ENCODE measurements at regions not wholly inside any gene's neighbourhood (a gene's known extent, or its start where the extent isn't known, plus 50 kb on each side); places are given as distances from the start of the nearest gene placed in this dataset.

DNA sequence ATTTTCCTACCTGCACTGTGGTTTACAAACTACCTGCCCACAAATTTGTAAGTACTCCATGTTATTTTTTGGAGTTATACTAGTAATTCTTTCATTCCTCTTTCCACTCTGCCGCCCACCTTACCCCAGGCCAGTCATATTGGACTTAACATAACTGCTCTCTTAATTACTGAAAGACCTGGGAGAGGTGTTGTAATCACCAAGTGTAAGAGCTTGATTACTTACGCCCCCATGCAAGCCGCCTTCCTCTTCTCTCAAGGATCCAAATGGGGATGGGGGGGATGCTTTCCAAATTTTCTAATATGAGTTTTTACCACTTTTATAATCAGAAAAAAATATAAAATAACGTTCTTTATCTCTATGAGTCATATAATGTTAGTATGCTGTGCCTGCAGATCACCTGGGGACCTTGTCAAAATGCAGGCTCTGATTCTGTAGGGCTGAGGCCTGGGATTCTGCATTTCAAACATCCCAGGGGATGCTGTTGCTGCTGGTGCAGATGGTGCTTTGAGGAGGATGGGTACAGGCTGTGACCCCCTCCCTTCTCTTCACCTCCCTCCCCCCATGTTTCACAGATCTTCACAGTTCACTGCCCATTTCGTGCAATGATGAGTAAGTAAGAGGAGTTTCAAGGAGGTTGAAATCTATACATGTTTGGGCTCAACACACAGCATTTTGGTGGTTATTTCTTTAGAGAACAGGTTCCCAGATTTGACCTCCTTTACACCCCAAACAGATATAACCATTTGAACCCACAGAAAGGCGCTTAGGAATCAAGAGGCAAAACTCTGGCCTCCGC is 87.3 kb downstream of the SEC61B start:
- Histone ChIP-seq H3K27ac (no peak overlapping the region), H3K27me3 (no peaks in the 10 kb centered on the region), H3K4me1 (no peaks in the 10 kb centered on the region), H3K4me3 (no peak overlapping the region), H3K9me3 (no peaks in the 10 kb centered on the region), H3K36me3 (no peaks in the 10 kb centered on the region)
- intact Hi-C loops (cut with DNase I; ENCODE audit: low total_unique reads) = no loop called here
- TF ChIP-seq, protein P1, sequence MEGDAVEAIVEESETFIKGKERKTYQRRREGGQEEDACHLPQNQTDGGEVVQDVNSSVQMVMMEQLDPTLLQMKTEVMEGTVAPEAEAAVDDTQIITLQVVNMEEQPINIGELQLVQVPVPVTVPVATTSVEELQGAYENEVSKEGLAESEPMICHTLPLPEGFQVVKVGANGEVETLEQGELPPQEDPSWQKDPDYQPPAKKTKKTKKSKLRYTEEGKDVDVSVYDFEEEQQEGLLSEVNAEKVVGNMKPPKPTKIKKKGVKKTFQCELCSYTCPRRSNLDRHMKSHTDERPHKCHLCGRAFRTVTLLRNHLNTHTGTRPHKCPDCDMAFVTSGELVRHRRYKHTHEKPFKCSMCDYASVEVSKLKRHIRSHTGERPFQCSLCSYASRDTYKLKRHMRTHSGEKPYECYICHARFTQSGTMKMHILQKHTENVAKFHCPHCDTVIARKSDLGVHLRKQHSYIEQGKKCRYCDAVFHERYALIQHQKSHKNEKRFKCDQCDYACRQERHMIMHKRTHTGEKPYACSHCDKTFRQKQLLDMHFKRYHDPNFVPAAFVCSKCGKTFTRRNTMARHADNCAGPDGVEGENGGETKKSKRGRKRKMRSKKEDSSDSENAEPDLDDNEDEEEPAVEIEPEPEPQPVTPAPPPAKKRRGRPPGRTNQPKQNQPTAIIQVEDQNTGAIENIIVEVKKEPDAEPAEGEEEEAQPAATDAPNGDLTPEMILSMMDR (IDR thresholded peaks at IDR 0.05) = no peak
- no peak for TF ChIP-seq POLR2A (IDR thresholded peaks at IDR 0.05)
- DNase-seq = no peak

DNA sequence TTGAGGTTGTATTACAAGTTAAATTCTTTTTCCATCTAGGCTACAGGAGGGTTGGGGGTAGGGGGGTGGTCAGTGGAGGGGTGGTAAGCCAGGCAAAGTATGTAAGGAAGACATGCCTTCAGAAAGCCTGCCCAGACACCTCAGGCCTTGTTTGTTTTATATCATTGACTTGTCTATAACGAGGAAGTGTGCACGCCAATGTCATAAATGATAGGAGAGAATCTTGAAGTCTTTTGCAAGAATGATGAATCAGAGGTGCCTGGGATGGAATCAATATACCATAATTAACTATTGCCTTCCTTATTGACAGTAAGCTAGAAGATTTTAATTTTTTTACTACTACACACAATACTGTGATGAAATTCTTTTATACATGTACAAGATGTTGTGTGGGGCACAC is 90.7 kb downstream of the SEC61B start:
- Histone ChIP-seq H3K27ac (no peak overlapping the region), H3K4me3 (no peak overlapping the region), H3K36me3 (no peaks in the 10 kb centered on the region), H3K9me3 (no peaks in the 10 kb centered on the region), H3K4me1 (no peaks in the 10 kb centered on the region), H3K27me3 (no peaks in the 10 kb centered on the region)
- TF ChIP-seq, protein P1 (IDR thresholded peaks at IDR 0.05) = no peak
- TF ChIP-seq POLR2A (IDR thresholded peaks at IDR 0.05) = no peak
- no peak for DNase-seq
- intact Hi-C loops (cut with DNase I; ENCODE audit: low total_unique reads) = no loop called here

DNA sequence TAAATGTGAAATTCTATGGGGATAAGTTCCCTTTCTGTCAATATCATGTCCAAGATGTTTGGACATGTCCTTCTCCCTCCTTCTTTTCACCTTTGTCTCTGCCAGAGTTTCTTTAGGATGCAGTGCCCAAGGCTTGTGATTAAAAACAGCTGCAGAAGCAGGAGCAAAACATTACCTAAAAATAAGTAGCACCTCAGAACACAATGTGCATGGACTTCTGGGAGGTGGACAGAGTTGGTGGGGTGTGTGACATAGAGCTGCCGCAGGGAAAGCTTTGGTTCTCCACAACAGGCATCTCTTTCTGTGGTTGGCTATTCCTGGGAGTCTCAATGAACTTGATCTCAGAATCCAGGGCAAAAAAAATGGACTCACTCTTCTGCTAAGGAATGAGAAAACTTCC is 97.0 kb downstream of the SEC61B start:
- no peak for TF ChIP-seq POLR2A (IDR thresholded peaks at IDR 0.05)
- TF ChIP-seq, protein P1 (IDR thresholded peaks at IDR 0.05) = no peak

DNA sequence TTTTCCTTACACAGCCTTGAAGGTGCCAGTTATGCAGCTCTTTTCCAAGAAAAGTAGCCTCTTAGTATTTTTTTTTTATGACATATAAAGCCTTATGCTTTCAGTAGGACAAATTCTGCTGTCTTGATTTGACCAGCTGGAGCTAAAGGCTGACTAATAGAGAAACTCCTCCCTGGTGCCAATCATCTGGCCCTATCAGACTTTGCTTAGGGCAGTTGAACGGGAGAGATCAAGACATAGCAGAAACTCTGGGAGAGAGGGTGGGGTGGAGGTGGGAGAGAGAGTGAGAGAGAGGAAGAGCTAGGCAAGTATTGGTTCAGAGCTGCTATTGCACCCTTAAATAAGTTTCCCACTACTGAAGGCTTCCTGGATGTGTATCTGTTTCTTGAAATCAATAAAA is 100.2 kb downstream of the SEC61B start:
- H3K4me3 ChIP-seq = no peak overlapping the region
- no peak overlapping the region for H3K27ac ChIP-seq
- no peaks in the 10 kb centered on the region for H3K9me3 ChIP-seq
- no peaks in the 10 kb centered on the region for H3K36me3 ChIP-seq
- intact Hi-C loops (cut with DNase I; ENCODE audit: low total_unique reads) = no loop called here
- H3K4me1 ChIP-seq = no peaks in the 10 kb centered on the region
- DNase-seq = no peak
- TF ChIP-seq, protein P1 (IDR thresholded peaks at IDR 0.05) = no peak
- no peak for TF ChIP-seq POLR2A (IDR thresholded peaks at IDR 0.05)
- no peaks in the 10 kb centered on the region for H3K27me3 ChIP-seq

More for the DNA sequence above, 97.0 kb downstream of the SEC61B start:
- Histone ChIP-seq H3K4me1 (no peaks in the 10 kb centered on the region), H3K9me3 (no peaks in the 10 kb centered on the region), H3K4me3 (no peak overlapping the region), H3K27ac (no peak overlapping the region), H3K27me3 (no peaks in the 10 kb centered on the region), H3K36me3 (no peaks in the 10 kb centered on the region)
- no peak for DNase-seq
- intact Hi-C loops (cut with DNase I; ENCODE audit: low total_unique reads) = no loop called here

DNA sequence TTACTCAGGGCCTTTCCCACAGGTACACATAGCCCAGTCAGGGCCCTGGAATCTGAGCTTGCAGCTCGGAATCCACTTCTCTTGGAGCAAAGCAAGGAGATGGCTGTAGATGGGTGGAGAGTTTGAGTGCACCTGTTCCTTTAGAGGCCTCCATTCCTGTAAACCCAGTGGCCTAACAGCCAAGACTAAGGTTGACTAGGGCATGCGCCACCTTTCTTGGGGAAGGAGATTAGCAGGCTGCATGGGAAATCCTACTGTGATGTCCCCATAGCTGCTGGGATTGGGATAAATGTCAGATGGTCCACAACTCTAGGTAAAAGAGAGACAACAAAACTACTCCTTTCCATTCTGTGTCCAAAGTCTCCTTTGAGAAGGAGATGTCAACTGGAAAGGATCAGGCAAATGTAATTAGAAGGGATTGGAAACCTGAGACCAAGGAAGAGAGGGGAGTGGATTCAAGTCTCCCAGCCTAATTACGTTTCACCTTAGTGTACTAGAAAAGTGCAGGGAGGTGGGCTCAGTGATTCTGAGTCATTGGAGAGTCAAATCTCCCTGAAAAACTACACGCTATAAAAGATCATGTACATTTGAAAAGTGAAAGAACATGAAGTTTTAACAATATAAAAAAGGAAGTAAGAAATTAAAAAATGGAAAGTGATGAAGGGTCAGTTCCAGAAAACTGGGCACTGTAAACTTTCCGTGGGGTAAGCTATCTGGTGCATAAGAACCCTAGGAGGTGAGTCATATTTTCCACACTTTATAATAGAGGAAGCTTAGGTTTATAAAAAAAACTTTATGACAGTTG is 104.2 kb downstream of the SEC61B start:
- TF ChIP-seq, protein P1 (IDR thresholded peaks at IDR 0.05) = no peak
- TF ChIP-seq POLR2A (IDR thresholded peaks at IDR 0.05) = no peak
- DNase-seq = no peak
- intact Hi-C loops (cut with DNase I; ENCODE audit: low total_unique reads) = no loop called here

More for the DNA sequence above, 104.2 kb downstream of the SEC61B start:
- H3K27ac ChIP-seq = no peak overlapping the region
- no peaks in the 10 kb centered on the region for H3K4me1 ChIP-seq
- H3K36me3 ChIP-seq = no peaks in the 10 kb centered on the region
- H3K4me3 ChIP-seq = no peak overlapping the region
- H3K27me3 ChIP-seq = no peaks in the 10 kb centered on the region
- no peaks in the 10 kb centered on the region for H3K9me3 ChIP-seq

Data from uterus (tissue), 3 donors.